ENCODE measurements at regions not wholly inside any gene's neighbourhood (a gene's known extent, or its start where the extent isn't known, plus 50 kb on each side); places are given as distances from the start of the nearest gene placed in this dataset.

DNA sequence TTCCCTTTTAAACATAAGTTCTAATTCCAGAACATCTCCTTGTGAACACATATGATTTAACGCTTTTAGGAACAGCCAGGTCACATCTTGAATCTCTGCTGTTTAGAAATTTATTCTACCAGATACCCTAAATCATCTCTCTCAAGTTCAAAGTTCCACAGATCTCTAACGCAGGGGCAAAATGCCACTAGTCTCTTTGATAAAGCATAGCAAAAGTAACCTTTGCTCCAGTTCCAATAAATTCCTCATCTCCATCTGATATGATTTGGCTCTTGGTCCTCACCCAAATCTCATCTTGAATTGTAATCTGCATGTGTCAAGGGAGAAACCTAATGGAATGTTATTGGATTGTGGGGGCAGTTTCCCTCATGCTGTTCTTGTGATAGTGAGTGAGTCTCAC is 96.3 kb upstream of the PLEKHA5 start:
- Histone ChIP-seq H2BK20ac (ENCODE audit: low read length) (no peak overlapping the region), H3K14ac (ENCODE audit: insufficient read length) (no peak overlapping the region), H2BK12ac (ENCODE audit: low read depth, low read length) (no peak overlapping the region), H2AFZ (ENCODE audit: low read length) (no peak overlapping the region), H3K79me2 (ENCODE audit: control insufficient read depth in 1 of 2, insufficient read depth in 2 of 2, low read length in 2 of 2) (no peaks in the 10 kb centered on the region), H3K36me3 (ENCODE audit: control insufficient read depth in 2 of 4, insufficient read depth in 4 of 4, low read length in 3 of 4) (peaks cover 0 to 10% (median 0%) of the 10 kb centered on the region in 4 experiments; a peak in 2 of 8 replicates), H3K9ac (replicated peaks in 1 of 4; ENCODE audit: extremely low read depth in 1 of 4, low read depth in 3 of 4, low read length in 3 of 4) (no peak overlapping the region), H3K4me1 (replicated peaks in 1 of 4; ENCODE audit: control insufficient read depth in 3 of 4, insufficient read depth in 4 of 4, low read length in 3 of 4) (no peaks in the 10 kb centered on the region), H4K5ac (ENCODE audit: insufficient read length, low read depth, low read length) (no peak overlapping the region), H3K27ac (ENCODE audit: low read depth, low read length) (no peak overlapping the region), H3K4me2 (ENCODE audit: insufficient read depth in 1 of 2, low read depth in 2 of 2, low read length in 2 of 2) (no peak overlapping the region), H3K9me3 (ENCODE audit: insufficient read depth in 2 of 2, low read depth in 1 of 2, low read length in 1 of 2) (peaks cover 18 to 22% of the 10 kb centered on the region in 2 experiments), H3K18ac (ENCODE audit: extremely low read depth, low read length) (no peak overlapping the region), H4K91ac (replicated peaks; ENCODE audit: insufficient read length, low read length) (no peak overlapping the region), H3K56ac (replicated peaks; ENCODE audit: insufficient read length, low read depth, low read length) (no peak overlapping the region), H3K79me1 (ENCODE audit: low read depth, low read length) (no peaks in the 10 kb centered on the region), H2BK15ac (ENCODE audit: low read length) (no peak overlapping the region), H3K23ac (ENCODE audit: insufficient read length) (no peak overlapping the region), H4K20me1 (replicated peaks in 1 of 2; ENCODE audit: control insufficient read depth in 1 of 2, insufficient read depth in 2 of 2, low read length in 2 of 2) (no peaks in the 10 kb centered on the region), H3K4me3 (ENCODE audit: extremely low read depth in 1 of 4, insufficient read depth in 2 of 4, low read depth in 3 of 4, low read length in 4 of 4) (no peak overlapping the region), H3K23me2 (ENCODE audit: low read depth, low read length) (no peaks in the 10 kb centered on the region), H2AK5ac (ENCODE audit: low read depth, low read length) (no peak overlapping the region), H2BK5ac (ENCODE audit: low read depth, low read length) (no peak overlapping the region), H3K4ac (replicated peaks; ENCODE audit: insufficient read length, low read depth, low read length) (no peak overlapping the region), H4K8ac (ENCODE audit: extremely low read depth, insufficient read depth, low read length) (no peak overlapping the region), H3K27me3 (replicated peaks in 1 of 4; ENCODE audit: control insufficient read depth in 3 of 4, extremely low read depth in 1 of 4, insufficient read depth in 3 of 4, low read length in 3 of 4) (no peaks in the 10 kb centered on the region), H2BK120ac (replicated peaks; ENCODE audit: low read depth, low read length) (no peak overlapping the region)
- POLR2A ChIA-PET (ENCODE audit: partially characterized antibody): no interaction called here
- WGBS, 2 experiments (ENCODE audit: extremely low coverage in 1 of 2, insufficient coverage in 1 of 2, insufficient read length in 1 of 2, insufficient replicate concordance in 2 of 2, low coverage in 1 of 2, low lambda C conversion rate in 2 of 2, missing lambda C conversion rate in 1 of 2): 89% methylated on average over 2 of the region's 2 CpGs; no CpG with 5 or more reads in 1 of the 2 experiments
- CTCF ChIA-PET (ENCODE audit: partially characterized antibody): no interaction called here
- DNase-seq (ENCODE audit: low read depth in 1 of 2, low spot score in 2 of 2): no peak
- FAIRE-seq: no peak
- TF ChIP-seq EP300 (IDR thresholded peaks at IDR 0.05; ENCODE audit: borderline replicate concordance in 1 of 2, low read depth in 2 of 2, low read length in 2 of 2) (no peak), TCF12 (IDR thresholded peaks at IDR 0.05; ENCODE audit: low read depth, low read length) (no peak), CTBP2 (IDR thresholded peaks at IDR 0.05; ENCODE audit: borderline replicate concordance, insufficient read depth, insufficient read length, low read length) (no peak), SAP30 (IDR thresholded peaks at IDR 0.05; ENCODE audit: insufficient read depth, insufficient replicate concordance, low read length) (no peak), SIX5 (IDR thresholded peaks at IDR 0.05; ENCODE audit: low read depth, low read length) (no peak), CHD1 (IDR thresholded peaks at IDR 0.05; ENCODE audit: low read depth, low read length) (no peak), KDM1A (IDR thresholded peaks at IDR 0.05; ENCODE audit: borderline replicate concordance, low read length) (no peak), POLR2AphosphoS5 (IDR thresholded peaks at IDR 0.05; ENCODE audit: low read depth, low read length) (no peak), NRF1 (IDR thresholded peaks at IDR 0.05; ENCODE audit: low read depth, low read length) (no peak), SIN3A (conservative IDR thresholded peaks at IDR 0.05 in 1 of 2, IDR thresholded peaks at IDR 0.05 in 1 of 2; ENCODE audit: low read depth in 1 of 2, low read length in 2 of 2) (no peak), CBX8 (IDR thresholded peaks at IDR 0.05; ENCODE audit: borderline replicate concordance, low read depth, low read length) (no peak), TBP (IDR thresholded peaks at IDR 0.05; ENCODE audit: low read depth, low read length) (no peak), POU5F1 (IDR thresholded peaks at IDR 0.05; ENCODE audit: low read depth, low read length) (no peak)
- TF ChIP-seq, protein P1, sequence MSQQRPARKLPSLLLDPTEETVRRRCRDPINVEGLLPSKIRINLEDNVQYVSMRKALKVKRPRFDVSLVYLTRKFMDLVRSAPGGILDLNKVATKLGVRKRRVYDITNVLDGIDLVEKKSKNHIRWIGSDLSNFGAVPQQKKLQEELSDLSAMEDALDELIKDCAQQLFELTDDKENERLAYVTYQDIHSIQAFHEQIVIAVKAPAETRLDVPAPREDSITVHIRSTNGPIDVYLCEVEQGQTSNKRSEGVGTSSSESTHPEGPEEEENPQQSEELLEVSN (IDR thresholded peaks at IDR 0.05): no peak

Measured in H1 (cell line).